ENCODE measurements at regions not wholly inside any gene's neighbourhood (a gene's known extent, or its start where the extent isn't known, plus 50 kb on each side); places are given as distances from the start of the nearest gene placed in this dataset.

GRCh38 chr1:87568005-87568404 is 239.3 kb downstream of the LMO4 start:
- FAIRE-seq: no peak

DNA sequence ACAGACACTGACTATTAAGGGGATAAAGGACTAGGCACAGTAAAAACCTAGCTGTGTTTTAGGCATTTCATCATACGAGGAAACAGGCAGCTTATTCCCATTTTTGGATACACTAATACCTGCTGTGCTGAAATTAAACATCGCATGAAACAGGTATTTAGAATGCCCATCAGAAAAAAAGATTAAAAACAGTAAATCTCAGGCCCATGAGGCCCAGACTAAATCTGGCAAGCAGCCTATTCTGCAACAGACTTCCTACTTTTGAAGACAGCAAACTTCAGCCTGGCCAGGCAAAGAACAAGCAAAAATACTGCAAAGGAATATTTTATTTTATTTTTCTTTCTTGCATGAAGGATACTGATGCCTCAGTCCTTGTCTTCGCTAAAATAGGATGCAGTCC is 240.2 kb downstream of the LMO4 start:
- no peak for FAIRE-seq

- no peak for FAIRE-seq
These were observed 243.3 kb downstream of the LMO4 start for GRCh38 chr1:87572008-87572407.

DNA sequence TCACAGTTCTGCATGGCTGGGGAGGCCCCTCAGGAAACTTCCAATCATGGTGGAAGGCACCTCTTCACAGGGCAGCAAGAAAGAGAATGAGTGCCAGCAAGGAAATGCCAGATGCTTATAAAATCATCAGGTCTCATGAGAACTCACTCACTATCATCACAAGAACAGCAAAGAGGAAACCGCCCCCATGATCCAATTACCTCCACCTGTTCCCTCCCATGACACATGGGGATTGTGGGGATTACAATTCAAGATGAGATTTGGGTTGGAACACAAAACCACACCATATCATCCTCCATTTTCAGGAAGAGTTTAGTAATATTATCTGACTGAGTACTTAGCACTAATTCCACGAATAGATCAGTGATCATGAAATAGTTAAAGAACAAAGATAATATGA is 244.2 kb downstream of the LMO4 start:
- no peak for FAIRE-seq

DNA sequence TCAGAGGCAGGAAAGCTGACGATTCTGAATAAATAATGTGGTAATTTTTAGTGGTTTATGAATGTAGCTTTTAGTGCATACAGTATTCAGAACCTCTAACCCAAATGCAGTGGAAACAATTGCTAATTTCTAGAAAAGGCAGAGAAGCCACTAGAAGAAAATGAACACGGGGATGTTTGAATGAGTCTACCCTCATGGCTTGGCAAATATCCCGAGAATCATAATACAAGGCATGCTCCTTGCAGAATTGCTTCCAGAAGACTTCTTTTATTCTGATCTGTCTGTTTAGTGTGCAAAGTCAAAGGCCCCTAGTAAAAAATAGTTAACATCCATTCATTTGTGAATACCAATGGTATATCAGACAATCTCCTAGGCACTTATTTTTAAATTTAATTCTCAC is 246.8 kb downstream of the LMO4 start:
- FAIRE-seq: no peak

DNA sequence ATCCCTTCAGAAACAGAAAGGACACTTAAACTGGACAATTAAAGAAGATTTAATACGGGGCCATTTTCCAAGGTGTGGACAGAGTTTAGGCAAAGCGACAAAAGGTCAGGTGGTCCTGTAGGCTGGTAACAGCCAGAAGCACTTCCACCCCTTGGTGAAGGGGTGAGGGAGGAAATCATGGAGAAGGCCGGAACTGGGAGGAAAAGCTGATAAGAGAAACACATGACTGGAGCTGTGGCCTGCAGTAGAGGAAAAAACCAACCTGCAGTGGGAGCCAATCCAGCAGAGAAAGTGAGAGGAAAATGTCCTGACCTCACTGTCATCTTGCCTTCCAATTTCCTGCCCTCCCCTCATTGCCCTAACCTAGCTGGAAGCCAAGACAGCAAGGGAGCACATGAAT is 249.8 kb downstream of the LMO4 start:
- FAIRE-seq: no peak

- no peak for FAIRE-seq
These were observed 254.8 kb downstream of the LMO4 start for GRCh38 chr1:87583459-87583858.

- no peak for FAIRE-seq
These were observed 255.9 kb downstream of the LMO4 start for GRCh38 chr1:87584586-87584985.

DNA sequence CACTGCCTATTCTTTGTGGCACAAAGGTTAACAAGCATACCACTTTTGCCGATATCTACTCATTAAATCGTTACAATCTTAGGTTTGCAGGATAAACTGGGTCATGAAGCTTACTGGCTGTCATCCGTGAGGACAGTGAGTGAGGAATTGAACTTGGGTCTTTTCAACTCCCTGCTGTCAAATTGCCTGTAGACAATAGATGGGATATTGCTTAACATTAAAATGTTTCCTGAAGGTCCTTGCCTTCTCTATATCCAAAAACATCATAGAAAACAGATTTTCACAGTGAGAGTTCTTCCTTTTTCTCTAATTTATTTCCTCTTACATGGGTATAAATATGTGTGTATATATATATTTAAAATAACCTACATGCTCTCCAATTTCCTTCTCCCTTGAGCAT is 257.8 kb downstream of the LMO4 start:
- FAIRE-seq: no peak

DNA sequence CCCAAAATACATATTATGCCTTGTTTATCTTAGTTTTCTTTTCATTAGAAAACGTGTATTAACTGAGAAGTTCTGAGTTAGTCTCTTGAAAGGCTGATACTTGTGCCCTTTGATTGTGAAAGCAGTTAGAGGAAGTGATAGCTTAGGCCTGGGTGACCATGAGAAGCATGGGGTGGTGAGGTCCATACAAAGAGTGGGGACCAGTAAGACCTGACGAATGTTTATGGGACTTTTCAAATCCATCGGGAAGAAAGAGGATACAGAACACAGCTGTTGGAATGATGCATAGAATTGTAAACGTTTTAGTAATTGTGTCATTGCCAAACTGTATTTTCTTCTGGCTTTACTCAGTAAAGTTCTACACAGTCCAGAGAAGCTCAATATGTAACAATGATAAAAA is 259.8 kb downstream of the LMO4 start:
- no peak for FAIRE-seq

- no peak for FAIRE-seq
These were observed 262.8 kb downstream of the LMO4 start for GRCh38 chr1:87591492-87591891.

DNA sequence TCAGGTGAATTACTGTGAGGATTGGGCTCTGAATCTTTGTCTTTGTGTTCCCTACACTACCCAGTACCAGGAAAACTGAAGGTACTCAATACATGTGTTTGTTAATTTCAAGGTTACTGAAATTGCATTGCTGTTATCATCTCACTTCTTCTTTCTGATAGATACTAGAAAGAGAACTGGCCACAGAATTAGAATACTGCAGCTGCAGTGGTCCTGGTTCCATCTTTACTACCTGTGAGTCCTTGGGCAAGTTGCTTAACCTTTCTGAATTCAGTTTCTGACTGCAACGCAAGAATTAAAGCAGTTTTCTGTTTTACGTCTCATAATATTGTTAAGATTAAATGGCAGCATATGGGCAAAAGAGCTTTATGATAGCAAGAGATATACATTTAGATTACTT is 263.5 kb downstream of the LMO4 start:
- no peak for FAIRE-seq

GRCh38 chr1:87594736-87595383 is 266.2 kb downstream of the LMO4 start:
- FAIRE-seq: no peak

- no peak for FAIRE-seq
These were observed 266.7 kb downstream of the LMO4 start for GRCh38 chr1:87595384-87595781.

DNA sequence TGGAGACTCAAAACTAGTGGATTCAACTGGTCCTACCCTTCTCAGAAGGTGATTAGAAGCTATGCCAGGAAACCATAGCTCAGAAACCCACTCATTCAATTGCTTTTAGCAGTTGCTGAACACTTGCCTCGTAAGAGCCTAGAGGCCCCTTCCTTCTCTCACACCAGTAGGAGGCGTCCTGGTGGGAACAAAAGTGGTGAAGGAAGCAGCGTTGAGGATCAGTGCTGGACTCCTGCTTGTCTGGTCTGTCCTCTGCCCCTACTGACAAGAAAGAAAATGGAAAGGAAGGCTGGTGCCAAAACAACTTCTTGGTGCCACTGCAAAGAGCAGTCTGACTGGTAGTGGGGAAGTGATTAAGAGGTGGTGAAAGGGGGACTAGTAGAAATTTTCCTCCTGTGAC is 269.7 kb downstream of the LMO4 start:
- no peak for FAIRE-seq

GRCh38 chr1:87599569-87599968 is 270.9 kb downstream of the LMO4 start:
- no peak for FAIRE-seq

- FAIRE-seq: no peak
These were observed 271.6 kb downstream of the LMO4 start for GRCh38 chr1:87600055-87600850.

DNA sequence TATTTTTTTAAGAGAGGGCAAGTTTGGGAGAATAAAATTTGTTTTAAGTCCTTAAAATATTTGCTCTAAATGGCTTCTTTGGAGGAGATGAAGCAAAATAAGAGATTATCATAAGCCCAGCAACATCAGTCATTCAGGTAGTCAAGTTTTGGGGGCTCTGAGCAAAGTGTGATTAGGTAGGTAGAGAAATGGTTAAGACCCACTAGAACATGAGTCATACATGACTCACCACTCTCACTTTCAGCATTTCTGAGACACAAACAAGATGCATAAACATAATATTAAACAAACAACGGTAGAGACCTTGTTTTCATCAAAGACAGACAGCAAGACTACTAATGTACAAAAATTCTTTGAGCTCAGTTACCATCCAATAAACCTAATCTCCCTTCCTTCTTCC is 272.2 kb downstream of the LMO4 start:
- no peak for FAIRE-seq

- FAIRE-seq: no peak
These were observed 274.9 kb downstream of the LMO4 start for GRCh38 chr1:87603626-87604025.

DNA sequence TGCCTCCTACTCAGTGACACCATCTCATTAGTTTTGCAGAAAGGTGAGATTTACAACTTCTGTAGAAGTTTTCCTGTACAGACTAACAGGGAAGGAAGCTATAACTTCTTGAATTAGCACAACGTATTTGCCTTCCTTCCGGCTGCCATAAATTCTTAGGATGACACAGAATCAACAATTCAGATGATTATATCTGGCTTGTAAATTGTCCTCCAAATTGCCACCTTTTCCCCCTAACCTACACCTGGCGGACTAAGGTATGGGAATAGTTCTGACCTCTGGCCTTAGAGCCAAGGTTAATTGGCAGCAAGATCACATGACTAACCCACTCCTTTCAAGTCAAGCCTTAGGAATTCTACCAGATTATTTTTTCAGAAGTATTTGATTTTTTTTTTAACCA is 284.3 kb downstream of the LMO4 start:
- FAIRE-seq: no peak

- FAIRE-seq: no peak
These were observed 286.8 kb downstream of the LMO4 start for GRCh38 chr1:87615491-87615890.

GRCh38 chr1:87615901-87616300 is 287.2 kb downstream of the LMO4 start:
- FAIRE-seq: no peak

DNA sequence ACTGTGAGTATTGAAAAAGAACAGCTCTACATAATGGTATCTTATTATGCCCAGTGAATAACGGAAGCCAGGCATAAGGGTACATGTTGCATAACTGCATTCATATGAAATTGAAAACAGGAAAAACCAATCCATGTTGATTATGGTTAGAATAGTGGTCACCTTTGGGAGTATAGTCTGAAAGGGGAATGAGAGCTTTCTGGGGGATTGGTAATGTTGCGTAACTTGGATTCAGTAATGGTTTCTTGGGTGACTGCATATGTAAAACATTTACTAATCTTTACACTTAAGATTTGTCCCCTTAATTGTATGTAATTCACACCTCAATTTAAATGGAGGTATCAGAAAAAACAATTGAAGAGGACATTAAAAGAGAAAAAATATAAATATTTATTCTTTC is 292.1 kb downstream of the LMO4 start:
- FAIRE-seq: no peak

GRCh38 chr1:87629673-87630072 is 301.0 kb downstream of the LMO4 start:
- no peak for FAIRE-seq

GRCh38 chr1:87632232-87632631 is 303.6 kb downstream of the LMO4 start:
- no peak for FAIRE-seq
